Posterior cingulate gyrus (tissue), 11 donors: ENCODE measurements at regions not wholly inside any gene's neighbourhood (a gene's known extent, or its start where the extent isn't known, plus 50 kb on each side); places are given as distances from the start of the nearest gene placed in this dataset.
"Not testable (repeated sequence)": the region's sequence is repeated elsewhere in the genome, so short reads cannot be mapped to it uniquely, and the experiment has no call there.

Source experiments
- DNase-seq, 10 donors: peaks; one replicate each; pipeline versions ENCODE4 v3.0.0 to v3.0.0-alpha.2; 2020 to 2021; ENCODE audit warnings: mixed read lengths in 3 of 10
- intact Hi-C: fragments of 100-400 bp; cut with DNase I; formaldehyde crosslinking; loops from one replicate; pipeline ENCODE4 v1.15.1; 2023

DNA sequence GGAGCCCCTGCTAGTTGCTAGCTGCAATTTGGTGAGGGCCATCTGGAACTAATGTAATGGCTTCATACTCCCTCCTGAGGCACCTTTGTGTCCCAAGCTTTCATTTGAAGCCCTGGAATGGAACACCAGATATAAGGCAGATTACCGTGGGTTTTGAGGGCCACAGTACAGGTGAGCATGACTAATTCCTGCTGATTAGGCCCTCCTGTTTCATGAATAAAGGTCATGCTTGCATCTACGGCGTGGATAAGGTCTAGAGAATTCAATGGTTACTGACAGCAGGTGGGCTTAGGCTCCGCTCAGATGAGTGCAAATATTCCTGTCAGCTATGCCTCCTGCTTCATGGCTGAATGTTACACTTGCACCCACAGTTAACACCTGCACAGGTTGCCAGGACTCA lies 495.4 kb downstream of the NAP1L3 start:
- no peak for DNase-seq
- intact Hi-C loops, result no loop called here

GRCh38 chrX:93169771-93170170 lies 503.6 kb downstream of the NAP1L3 start:
- intact Hi-C loops, result no loop called here

DNA sequence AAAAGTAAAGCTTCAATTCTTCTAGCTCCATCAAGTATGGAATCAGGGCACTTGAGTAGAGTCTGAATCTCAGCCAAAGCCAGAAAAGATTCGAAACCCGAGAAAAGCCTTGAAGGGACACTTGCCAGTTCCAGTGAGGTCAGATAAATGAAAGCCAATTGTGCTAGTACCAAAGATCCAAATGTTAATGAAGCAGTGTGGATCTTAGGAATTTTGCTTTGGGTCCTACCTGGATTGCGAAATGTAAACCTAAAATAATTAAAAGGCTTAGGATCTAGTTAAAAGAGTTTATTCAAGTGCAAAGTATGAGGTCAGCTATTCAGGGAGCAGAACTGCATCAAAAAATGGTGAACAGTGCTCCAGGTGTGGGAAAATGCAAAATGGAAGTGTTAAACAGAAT lies 552.6 kb downstream of the NAP1L3 start:
- DNase-seq, result no peak
- intact Hi-C loops, result no loop called here

More at GRCh38 chrX:93169771-93170170, 503.6 kb downstream of the NAP1L3 start:
- no peak for DNase-seq

GRCh38 chrX:93103353-93104067 lies 569.9 kb downstream of the NAP1L3 start:
- intact Hi-C loops, DNase-seq: not testable (repeated sequence)

DNA sequence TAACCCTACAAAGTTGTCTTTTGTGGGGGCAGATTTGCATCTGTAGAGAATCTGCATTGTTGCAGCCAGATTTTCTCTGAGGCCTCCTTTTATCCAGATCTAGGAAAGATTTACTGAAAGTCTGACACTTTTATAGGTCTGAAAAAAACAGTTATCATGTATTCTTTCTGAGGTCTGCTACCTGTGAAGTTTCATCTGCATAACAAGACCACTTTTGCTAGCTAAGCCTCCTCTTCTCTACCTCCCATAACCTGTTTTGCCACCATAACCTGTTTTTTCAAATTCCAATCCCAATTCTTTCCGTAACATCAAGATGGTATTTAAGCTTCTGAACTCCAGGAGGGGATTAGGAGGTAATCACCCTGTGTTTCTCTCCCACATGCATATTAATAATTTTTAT lies 577.8 kb downstream of the NAP1L3 start:
- DNase-seq, intact Hi-C loops: not testable (repeated sequence)

GRCh38 chrX:93078906-93079305 lies 594.5 kb downstream of the NAP1L3 start:
- intact Hi-C loops, result not testable (repeated sequence)
- DNase-seq, result peak in 1 of 10 donors; percentile 3

DNA sequence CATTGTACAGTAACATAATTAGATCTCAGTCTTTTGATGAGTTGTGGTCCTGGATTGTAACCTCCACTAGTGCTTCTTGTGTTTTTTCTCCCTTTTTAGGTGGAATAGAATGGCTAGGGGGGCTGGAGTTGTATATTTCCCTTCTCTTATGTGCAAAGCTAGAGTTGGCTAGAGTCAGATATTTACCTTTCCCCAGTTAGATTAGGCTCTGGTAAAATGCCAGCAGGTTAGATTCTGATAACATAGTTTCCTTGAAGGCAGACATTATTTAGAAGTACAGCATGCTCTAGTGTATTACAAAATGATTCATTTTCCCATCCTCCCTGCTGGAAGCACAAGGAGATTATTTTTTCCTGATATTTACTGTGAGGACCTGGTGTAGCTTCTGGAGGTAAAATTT lies 618.1 kb downstream of the NAP1L3 start:
- DNase-seq, intact Hi-C loops: not testable (repeated sequence)

DNA sequence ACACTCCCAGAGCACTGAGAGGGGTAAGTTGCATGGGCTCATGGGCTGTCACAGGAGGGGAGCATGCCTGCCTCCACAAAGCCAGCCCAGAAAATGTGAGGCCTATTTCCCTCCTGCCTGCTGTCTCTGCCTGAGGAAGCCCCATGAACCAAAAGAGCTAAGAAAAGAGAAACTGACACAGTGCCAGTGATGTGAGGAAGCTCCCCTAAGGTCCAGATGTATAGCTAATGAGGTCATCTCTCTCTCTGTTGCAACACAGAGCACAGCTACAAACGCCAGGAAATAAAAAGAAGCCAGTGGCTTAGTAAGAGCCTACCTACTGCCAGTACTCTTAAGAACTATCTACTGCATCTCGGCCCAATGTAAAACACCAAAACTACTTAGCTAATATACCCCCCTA lies 653.5 kb downstream of the NAP1L3 start:
- intact Hi-C loops, DNase-seq: not testable (repeated sequence)

GRCh38 chrX:93014481-93015030 lies 658.8 kb downstream of the NAP1L3 start:
- DNase-seq, intact Hi-C loops: not testable (repeated sequence)
